ENCODE measurements at regions not wholly inside any gene's neighbourhood (a gene's known extent, or its start where the extent isn't known, plus 50 kb on each side); places are given as distances from the start of the nearest gene placed in this dataset.

GRCh38 chr13:90438576-90438975 is 908.9 kb upstream of the MIR17HG start:
- ChIA-PET CTCF (no interaction called here), POLR2A (no interaction called here)
- TF ChIP-seq ZNF670 (tag by site-specific recombination; IDR thresholded peaks at IDR 0.05; ENCODE audit: low read depth) (no peak), HOXA7 (CRISPR knock-in tag; IDR thresholded peaks at IDR 0.05; ENCODE audit: borderline replicate concordance) (no peak), ZNF138 (tag by site-specific recombination; IDR thresholded peaks at IDR 0.05; ENCODE audit: borderline replicate concordance) (no peak), ZBTB10 (tag by site-specific recombination; IDR thresholded peaks at IDR 0.05) (no peak), ZNF530 (tag by site-specific recombination; IDR thresholded peaks at IDR 0.05; ENCODE audit: low read depth) (no peak)
- no peak overlapping the region for H3K4me3 ChIP-seq (ENCODE audit: low read depth, low read length)
- no peak overlapping the region for H3K27ac ChIP-seq (ENCODE audit: extremely low read depth, low read depth, low read length)
- no peaks in the 10 kb centered on the region for H3K9me3 ChIP-seq (ENCODE audit: control insufficient read depth, insufficient read depth, low read depth, low read length)
- no peaks in the 10 kb centered on the region for H3K4me1 ChIP-seq (ENCODE audit: control insufficient read depth, insufficient read depth, low read length)
- no peaks in the 10 kb centered on the region for H3K36me3 ChIP-seq (ENCODE audit: control insufficient read depth in 2 of 2, insufficient read depth in 1 of 2, low read length in 2 of 2)

- no peaks in the 10 kb centered on the region for H3K4me1 ChIP-seq (ENCODE audit: control insufficient read depth, insufficient read depth, low read length)
- H3K9me3 ChIP-seq (ENCODE audit: control insufficient read depth, insufficient read depth, low read depth, low read length) = no peaks in the 10 kb centered on the region
- ChIA-PET CTCF (no interaction called here), POLR2A (no interaction called here)
- no peak overlapping the region for H3K4me3 ChIP-seq (ENCODE audit: low read depth, low read length)
- no peak overlapping the region for H3K27ac ChIP-seq (ENCODE audit: extremely low read depth, low read depth, low read length)
- H3K36me3 ChIP-seq (ENCODE audit: control insufficient read depth in 2 of 2, insufficient read depth in 1 of 2, low read length in 2 of 2) = no peaks in the 10 kb centered on the region
- TF ChIP-seq ZSCAN5A (tag by site-specific recombination; IDR thresholded peaks at IDR 0.05) = no peak
- TF ChIP-seq ATF2 (tag by site-specific recombination; IDR thresholded peaks at IDR 0.05; ENCODE audit: low read depth) = no peak
- no peak for TF ChIP-seq KLF7 (tag by site-specific recombination; IDR thresholded peaks at IDR 0.05; ENCODE audit: borderline replicate concordance)
- no peak for TF ChIP-seq ZNF138 (tag by site-specific recombination; IDR thresholded peaks at IDR 0.05; ENCODE audit: borderline replicate concordance)
- TF ChIP-seq SCRT2 (tag by site-specific recombination; IDR thresholded peaks at IDR 0.05) = no peak
- TF ChIP-seq MYNN (tag by site-specific recombination; IDR thresholded peaks at IDR 0.05; ENCODE audit: borderline replicate concordance) = no peak
- no peak for TF ChIP-seq HOXA7 (CRISPR knock-in tag; IDR thresholded peaks at IDR 0.05; ENCODE audit: borderline replicate concordance)
These were observed 904.2 kb upstream of the MIR17HG start for GRCh38 chr13:90443268-90443667.

- Histone ChIP-seq H3K36me3 (ENCODE audit: control insufficient read depth in 2 of 2, insufficient read depth in 1 of 2, low read length in 2 of 2) (no peaks in the 10 kb centered on the region), H3K9me3 (ENCODE audit: control insufficient read depth, insufficient read depth, low read depth, low read length) (no peaks in the 10 kb centered on the region), H3K4me1 (ENCODE audit: control insufficient read depth, insufficient read depth, low read length) (no peaks in the 10 kb centered on the region), H3K27ac (ENCODE audit: extremely low read depth, low read depth, low read length) (no peak overlapping the region), H3K4me3 (ENCODE audit: low read depth, low read length) (no peak overlapping the region)
- CTCF ChIA-PET = no interaction called here
- TF ChIP-seq ZNF37A (tag by site-specific recombination; IDR thresholded peaks at IDR 0.05) (no peak), AEBP2 (tag by site-specific recombination; IDR thresholded peaks at IDR 0.05; ENCODE audit: borderline replicate concordance) (no peak), ZFP69B (tag by site-specific recombination; IDR thresholded peaks at IDR 0.05) (no peak), ZNF658 (tag by site-specific recombination; IDR thresholded peaks at IDR 0.05) (no peak), ZNF146 (tag by site-specific recombination; IDR thresholded peaks at IDR 0.05) (no peak)
- POLR2A ChIA-PET = no interaction called here
These were observed 903.3 kb upstream of the MIR17HG start for GRCh38 chr13:90444232-90444631.

Data from HEK293 (cell line).